Ovary (tissue), 7 donors: ENCODE measurements at regions not wholly inside any gene's neighbourhood (a gene's known extent, or its start where the extent isn't known, plus 50 kb on each side); places are given as distances from the start of the nearest gene placed in this dataset.

Experiments
- DNase-seq, 5 donors: peaks; one replicate each; pipeline ENCODE4 v3.0.0-alpha.2; 2019 to 2020
- H3K27ac ChIP-seq, 2 donors: fragments of 200-600 bp; one replicate each; pipeline versions ENCODE4 v1.5.1 to v1.8.0; 2019 to 2022
- H3K27me3 ChIP-seq: fragments of 200-600 bp; one replicate; pipeline ENCODE4 v1.8.0; 2022
- H3K36me3 ChIP-seq: fragments of 200-600 bp; sonication (generic); one replicate; pipeline ENCODE4 v1.5.1; 2019
- H3K4me1 ChIP-seq: one replicate; pipeline ENCODE4 v1.8.1; 2013; ENCODE audit warnings: mild to moderate bottlenecking, moderate library complexity; ENCODE audit not compliant: insufficient read depth
- H3K4me3 ChIP-seq: fragments of 200-600 bp; sonication (generic); one replicate; pipeline ENCODE4 v1.5.1; 2017
- H3K9me3 ChIP-seq, 2 donors: fragments of 200-600 bp in 1 of 2; sonication (generic) in 1 of 2; one replicate each; pipeline versions ENCODE4 v1.5.1 to v1.8.1; 2013 to 2019; ENCODE audit warnings: mild to moderate bottlenecking in 1 of 2, moderate library complexity in 1 of 2
- CTCF ChIP-seq, 3 donors: fragments of 450-650 bp in 2 of 3; fragments of 200-600 bp in 1 of 3; IDR thresholded peaks; one replicate each; pipeline versions ENCODE4 v1.5.1 to v1.8.0; 2016 to 2022; ENCODE audit warnings: antibody characterized with exemption in 3 of 3, mild to moderate bottlenecking in 1 of 3
- EP300 ChIP-seq: sonication (generic); formaldehyde crosslinking; IDR thresholded peaks from one replicate; pipeline ENCODE4 v1.6.1; 2017; ENCODE audit warnings: antibody characterized with exemption
- POLR2A ChIP-seq: fragments of 450-650 bp; IDR thresholded peaks from one replicate; pipeline ENCODE4 v1.6.1; 2017; ENCODE audit warnings: antibody characterized with exemption, mild to moderate bottlenecking, moderate library complexity
- WGBS, 3 donors: extraction: QIAGEN DNeasy Blood & Tissue Kit in 1 of 3; methylation state at CpG; one replicate each; pipeline versions ENCODE4 v1.1.5 to v1.1.7; 2013 to 2017; 5-methylcytosine and 5-hydroxymethylcytosine counted together
- intact Hi-C, 4 donors: fragments of 100-400 bp; cut with DNase I; formaldehyde crosslinking; loops; one replicate each; pipeline versions ENCODE4 v1.11.0 to v1.15.1; 2022 to 2023
- donor health status: DM: no; HTN: no; CAD: no; lungs with moderate emphysema.
- donor health status: DM: no; HTN: no; CAD: no.
- donor health status: Bipolar disorder and iron deficiency.
- donor health status: DM: no; HTN: no; CAD: no.
- donor health status: DM: yes; HTN: yes; CAD: no.

GRCh38 chr6:99092461-99092860 is 144.7 kb upstream of the FBXL4 start:
- TF ChIP-seq POLR2A, result no peak
- no peak for TF ChIP-seq EP300
- no peak for TF ChIP-seq CTCF (IDR thresholded peaks at IDR 0.05)
- 58 to 73% (median 61%) methylated on average over 7 of the region's 7 CpGs for WGBS, 3 donors
- no peak overlapping the region for H3K4me3 ChIP-seq
- H3K9me3 ChIP-seq, result no peaks in the 10 kb centered on the region
- no peak for DNase-seq
- no peaks in the 10 kb centered on the region for H3K36me3 ChIP-seq
- no peaks in the 10 kb centered on the region for H3K27me3 ChIP-seq
- H3K4me1 ChIP-seq, result no peaks in the 10 kb centered on the region
- no peak overlapping the region for H3K27ac ChIP-seq
- intact Hi-C loops, result no loop called here

GRCh38 chr6:99091985-99092384 is 144.2 kb upstream of the FBXL4 start:
- WGBS, 3 donors, result 70 to 79% (median 76%) methylated on average over 5 of the region's 5 CpGs
- intact Hi-C loops, result no loop called here

GRCh38 chr6:99080191-99080590 is 132.4 kb upstream of the FBXL4 start:
- no peaks in the 10 kb centered on the region for H3K36me3 ChIP-seq
- TF ChIP-seq CTCF (IDR thresholded peaks at IDR 0.05) (no peak), EP300 (no peak), POLR2A (no peak)
- DNase-seq, result no peak
- H3K27ac ChIP-seq, result no peak overlapping the region
- no peaks in the 10 kb centered on the region for H3K27me3 ChIP-seq
- WGBS, 3 donors, result 15 to 70% (median 27%) methylated on average over 2 of the region's 2 CpGs
- H3K9me3 ChIP-seq, result no peaks in the 10 kb centered on the region
- H3K4me1 ChIP-seq, result no peaks in the 10 kb centered on the region
- intact Hi-C loops, result no loop called here
- no peak overlapping the region for H3K4me3 ChIP-seq

More at GRCh38 chr6:99091985-99092384, 144.2 kb upstream of the FBXL4 start:
- no peaks in the 10 kb centered on the region for H3K4me1 ChIP-seq
- H3K36me3 ChIP-seq, result no peaks in the 10 kb centered on the region
- H3K9me3 ChIP-seq, result no peaks in the 10 kb centered on the region
- no peak for TF ChIP-seq POLR2A
- TF ChIP-seq CTCF (IDR thresholded peaks at IDR 0.05), result no peak
- TF ChIP-seq EP300, result no peak
- no peak overlapping the region for H3K27ac ChIP-seq
- no peak for DNase-seq
- H3K4me3 ChIP-seq, result no peak overlapping the region
- no peaks in the 10 kb centered on the region for H3K27me3 ChIP-seq

- intact Hi-C loops, result no loop called here
- no peaks in the 10 kb centered on the region for H3K4me1 ChIP-seq
- H3K27ac ChIP-seq, result no peak overlapping the region
- 71 to 82% (median 78%) methylated on average over 2 of the region's 2 CpGs for WGBS, 3 donors
- no peaks in the 10 kb centered on the region for H3K9me3 ChIP-seq
- DNase-seq, result no peak
- H3K36me3 ChIP-seq, result no peaks in the 10 kb centered on the region
- H3K27me3 ChIP-seq, result no peaks in the 10 kb centered on the region
- TF ChIP-seq EP300, result no peak
- TF ChIP-seq POLR2A, result no peak
- no peak for TF ChIP-seq CTCF (IDR thresholded peaks at IDR 0.05)
- no peak overlapping the region for H3K4me3 ChIP-seq
These were observed 131.3 kb upstream of the FBXL4 start for GRCh38 chr6:99079058-99079457.

- H3K36me3 ChIP-seq, result no peaks in the 10 kb centered on the region
- TF ChIP-seq EP300 (no peak), POLR2A (no peak), CTCF (IDR thresholded peaks at IDR 0.05) (no peak)
- no peak overlapping the region for H3K4me3 ChIP-seq
- H3K27me3 ChIP-seq, result no peaks in the 10 kb centered on the region
- DNase-seq, result no peak
- intact Hi-C loops, result no loop called here
- H3K4me1 ChIP-seq, result no peaks in the 10 kb centered on the region
- no peak overlapping the region for H3K27ac ChIP-seq
- H3K9me3 ChIP-seq, result no peaks in the 10 kb centered on the region
- WGBS, 3 donors, result 76 to 82% (median 76%) methylated on average over 4 of the region's 4 CpGs
These were observed 125.5 kb upstream of the FBXL4 start for GRCh38 chr6:99073223-99073622.
